ENCODE measurements at regions not wholly inside any gene's neighbourhood (a gene's known extent, or its start where the extent isn't known, plus 50 kb on each side); places are given as distances from the start of the nearest gene placed in this dataset.

DNA sequence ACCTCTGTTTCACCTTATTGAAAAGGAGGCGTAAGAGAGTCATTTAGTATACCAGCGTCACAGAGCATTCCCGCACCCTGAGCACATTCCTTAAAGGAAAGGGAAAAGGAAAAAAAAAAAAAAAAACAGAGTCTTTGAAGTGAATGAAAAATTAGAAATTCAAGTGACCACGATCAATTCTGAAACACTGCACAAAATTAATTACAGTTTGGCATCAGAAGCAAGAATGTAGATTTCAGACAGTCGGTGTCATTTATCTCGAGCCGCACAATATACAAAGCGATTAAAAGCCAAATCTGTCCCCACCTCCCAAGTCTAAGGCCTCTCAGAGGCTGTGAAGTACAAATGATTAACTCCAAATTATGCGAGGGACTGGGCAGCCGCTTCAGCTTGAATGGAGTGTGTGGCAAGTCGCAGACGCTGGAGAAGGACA is 173.7 kb upstream of the ZNF507 start:
- Mint-ChIP-seq H3K4me3 (no peak overlapping the region), H3K36me3 (ENCODE audit: low read depth) (no peaks in the 10 kb centered on the region), H3K27ac (no peak overlapping the region), H3K9me3 (peaks cover 33% of the 10 kb centered on the region), H3K27me3 (ENCODE audit: insufficient read depth) (no peaks in the 10 kb centered on the region), H3K4me1 (ENCODE audit: low read depth) (no peaks in the 10 kb centered on the region)
- no peak for DNase-seq
- TF ChIP-seq, protein P1, sequence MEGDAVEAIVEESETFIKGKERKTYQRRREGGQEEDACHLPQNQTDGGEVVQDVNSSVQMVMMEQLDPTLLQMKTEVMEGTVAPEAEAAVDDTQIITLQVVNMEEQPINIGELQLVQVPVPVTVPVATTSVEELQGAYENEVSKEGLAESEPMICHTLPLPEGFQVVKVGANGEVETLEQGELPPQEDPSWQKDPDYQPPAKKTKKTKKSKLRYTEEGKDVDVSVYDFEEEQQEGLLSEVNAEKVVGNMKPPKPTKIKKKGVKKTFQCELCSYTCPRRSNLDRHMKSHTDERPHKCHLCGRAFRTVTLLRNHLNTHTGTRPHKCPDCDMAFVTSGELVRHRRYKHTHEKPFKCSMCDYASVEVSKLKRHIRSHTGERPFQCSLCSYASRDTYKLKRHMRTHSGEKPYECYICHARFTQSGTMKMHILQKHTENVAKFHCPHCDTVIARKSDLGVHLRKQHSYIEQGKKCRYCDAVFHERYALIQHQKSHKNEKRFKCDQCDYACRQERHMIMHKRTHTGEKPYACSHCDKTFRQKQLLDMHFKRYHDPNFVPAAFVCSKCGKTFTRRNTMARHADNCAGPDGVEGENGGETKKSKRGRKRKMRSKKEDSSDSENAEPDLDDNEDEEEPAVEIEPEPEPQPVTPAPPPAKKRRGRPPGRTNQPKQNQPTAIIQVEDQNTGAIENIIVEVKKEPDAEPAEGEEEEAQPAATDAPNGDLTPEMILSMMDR (IDR thresholded peaks at IDR 0.05), result no peak

DNA sequence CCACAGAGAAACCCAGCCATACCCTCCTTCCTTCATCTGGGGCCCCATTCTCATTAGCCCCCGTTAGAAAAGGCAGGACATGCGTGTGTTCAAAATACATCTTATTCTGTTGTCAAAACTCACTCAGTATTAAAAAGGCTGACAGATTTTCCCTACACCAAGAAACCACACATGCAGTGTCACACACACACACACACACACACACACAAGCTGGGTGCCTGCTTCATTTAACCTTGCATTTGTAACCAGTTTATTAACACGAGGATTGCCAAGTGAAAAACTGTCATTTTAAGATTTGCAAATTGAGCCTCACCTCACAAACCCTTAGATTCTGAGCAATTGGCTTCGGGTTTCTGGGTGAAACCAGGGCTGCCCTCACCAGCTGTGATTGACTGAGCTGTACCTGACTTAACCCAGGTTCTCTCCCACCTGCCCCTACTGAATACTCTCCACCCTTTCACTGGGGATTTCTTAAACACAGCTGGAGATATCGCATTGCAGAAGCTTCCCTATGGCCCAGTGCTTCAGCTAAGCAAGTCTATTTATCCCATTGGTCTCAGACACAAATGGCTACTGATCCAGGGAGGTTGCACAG is 172.7 kb upstream of the ZNF507 start:
- H3K9me3 Mint-ChIP-seq, result peaks cover 38% of the 10 kb centered on the region
- no peaks in the 10 kb centered on the region for H3K4me1 Mint-ChIP-seq (ENCODE audit: low read depth)
- H3K27ac Mint-ChIP-seq, result no peak overlapping the region
- TF ChIP-seq, protein P1 (IDR thresholded peaks at IDR 0.05), result no peak
- H3K27me3 Mint-ChIP-seq (ENCODE audit: insufficient read depth), result no peaks in the 10 kb centered on the region
- no peak overlapping the region for H3K4me3 Mint-ChIP-seq
- no peak for DNase-seq
- no peaks in the 10 kb centered on the region for H3K36me3 Mint-ChIP-seq (ENCODE audit: low read depth)

GRCh38 chr19:32173836-32174235 is 171.6 kb upstream of the ZNF507 start:
- Mint-ChIP-seq H3K4me1 (ENCODE audit: low read depth) (no peaks in the 10 kb centered on the region), H3K36me3 (ENCODE audit: low read depth) (no peaks in the 10 kb centered on the region), H3K4me3 (no peak overlapping the region), H3K9me3 (peaks cover 32% of the 10 kb centered on the region), H3K27me3 (ENCODE audit: insufficient read depth) (no peaks in the 10 kb centered on the region; the same call in 1 of the 2 replicates), H3K27ac (no peak overlapping the region)
- TF ChIP-seq, protein P1 (IDR thresholded peaks at IDR 0.05), result no peak
- DNase-seq, result no peak

- TF ChIP-seq, protein P1 (IDR thresholded peaks at IDR 0.05), result no peak
- H3K36me3 Mint-ChIP-seq (ENCODE audit: low read depth), result no peaks in the 10 kb centered on the region
- H3K27me3 Mint-ChIP-seq (ENCODE audit: insufficient read depth), result no peaks in the 10 kb centered on the region; the same call in 1 of the 2 replicates
- H3K4me1 Mint-ChIP-seq (ENCODE audit: low read depth), result no peaks in the 10 kb centered on the region
- H3K9me3 Mint-ChIP-seq, result peaks cover 32% of the 10 kb centered on the region
- DNase-seq, result no peak
- H3K4me3 Mint-ChIP-seq, result no peak overlapping the region
- no peak overlapping the region for H3K27ac Mint-ChIP-seq
Measured at GRCh38 chr19:32174386-32175113, 170.9 kb upstream of the ZNF507 start.

- TF ChIP-seq, protein P1 (IDR thresholded peaks at IDR 0.05), result no peak
- DNase-seq, result no peak
- Mint-ChIP-seq H3K4me1 (ENCODE audit: low read depth) (no peaks in the 10 kb centered on the region), H3K27ac (no peak overlapping the region), H3K27me3 (ENCODE audit: insufficient read depth) (no peaks in the 10 kb centered on the region; the same call in 1 of the 2 replicates), H3K4me3 (no peak overlapping the region), H3K9me3 (peaks cover 29% of the 10 kb centered on the region), H3K36me3 (ENCODE audit: low read depth) (no peaks in the 10 kb centered on the region)
Measured at GRCh38 chr19:32176591-32176990, 168.8 kb upstream of the ZNF507 start.

Data from HFFc6 (cell line).